Mammary epithelial cell (primary cell): ENCODE measurements at regions not wholly inside any gene's neighbourhood (a gene's known extent, or its start where the extent isn't known, plus 50 kb on each side); places are given as distances from the start of the nearest gene placed in this dataset.
A peak's percentile ranks its signal among the peaks of the same experiment; 100 is the strongest.

Experiments
- CTCF ChIP-seq, 2 donors: IDR thresholded peaks in 1 of 2; conservative IDR thresholded peaks in 1 of 2; 2 replicates each; pipeline ENCODE4 v1.5.1; 2011 to 2012; ENCODE audit warnings: inconsistent platforms in 2 of 2, low read length in 2 of 2, mild to moderate bottlenecking in 2 of 2, control low read depth in 1 of 2, low read depth in 1 of 2; ENCODE audit not compliant: insufficient read depth in 1 of 2; ENCODE audit errors: extremely low read depth in 1 of 2
- EZH2 ChIP-seq: IDR thresholded peaks from 2 replicates; pipeline ENCODE4 v1.6.1; 2012; ENCODE audit warnings: low read length, inconsistent platforms, borderline replicate concordance

- TF ChIP-seq CTCF (conservative IDR thresholded peaks at IDR 0.05 in 1 of 2, IDR thresholded peaks at IDR 0.05 in 1 of 2; ENCODE audit: extremely low read depth in 1 of 2, insufficient read depth in 1 of 2, low read depth in 1 of 2, low read length in 2 of 2) (peak; percentile 27 to 50), EZH2 (no peak)
These were observed 169.2 kb upstream of the PLXNC1 start for GRCh38 chr12:93979189-93979588.
